ENCODE measurements at regions not wholly inside any gene's neighbourhood (a gene's known extent, or its start where the extent isn't known, plus 50 kb on each side); places are given as distances from the start of the nearest gene placed in this dataset.

GRCh38 chr20:63095718-63096654 is 89.2 kb upstream of the BHLHE23 start:
- no peak for FAIRE-seq
- ChIA-PET CTCF (interaction anchor here (0.9 kb wide), 1 partner anchor 12 kb away, joined by 3 read pairs; no protein-coding TSS in a partner anchor), POLR2A (no interaction called here)
- ATAC-seq = peak in 1 of 2 experiments; percentile 21; a peak in 2 of 6 replicates
- no peak for TF ChIP-seq RARB (CRISPR knock-in tag; IDR thresholded peaks at IDR 0.05)
- TF ChIP-seq RFX5 (IDR thresholded peaks at IDR 0.05) = no peak
- TF ChIP-seq MAFK (IDR thresholded peaks at IDR 0.05; ENCODE audit: partially characterized antibody) = no peak
- no peak for TF ChIP-seq RCOR1 (IDR thresholded peaks at IDR 0.05; ENCODE audit: low read depth, low read length)
- no peak for TF ChIP-seq REST (IDR thresholded peaks at IDR 0.05)
- no peak for TF ChIP-seq CEBPB (IDR thresholded peaks at IDR 0.05)
- TF ChIP-seq CBX8 (IDR thresholded peaks at IDR 0.05) = no peak
- no peak for TF ChIP-seq ELK1 (IDR thresholded peaks at IDR 0.05; ENCODE audit: low read depth, low read length)
- TF ChIP-seq ESRRA (IDR thresholded peaks at IDR 0.05; ENCODE audit: borderline replicate concordance, low read length) = no peak
- TF ChIP-seq JUN (IDR thresholded peaks at IDR 0.05) = no peak
- TF ChIP-seq NFE2L2 (conservative IDR thresholded peaks at IDR 0.05; ENCODE audit: low read length) = no peak
- no peak for TF ChIP-seq FOSB (CRISPR knock-in tag; IDR thresholded peaks at IDR 0.05)
- no peak for TF ChIP-seq TP53 (CRISPR knock-in tag; IDR thresholded peaks at IDR 0.05)
- TF ChIP-seq POLR2A (IDR thresholded peaks at IDR 0.05; ENCODE audit: low read length) = no peak
- no peak for TF ChIP-seq FOXS1 (CRISPR knock-in tag; IDR thresholded peaks at IDR 0.05)
- TF ChIP-seq BCL3 (IDR thresholded peaks at IDR 0.05) = no peak
- no peak for TF ChIP-seq PHF8 (IDR thresholded peaks at IDR 0.05; ENCODE audit: borderline replicate concordance, low read depth)
- TF ChIP-seq HEYL (CRISPR knock-in tag; IDR thresholded peaks at IDR 0.05) = no peak
- no peak for TF ChIP-seq PBX3 (IDR thresholded peaks at IDR 0.05)
- TF ChIP-seq NR3C1 (IDR thresholded peaks at IDR 0.05) = no peak
- Histone ChIP-seq H3K4me3 (no peak overlapping the region), H3K4me2 (no peak overlapping the region), H3K27ac (no peak overlapping the region), H3K4me1 (no peaks in the 10 kb centered on the region), H3K9me3 (no peaks in the 10 kb centered on the region)
- no peak for DNase-seq (ENCODE audit: low read depth in 1 of 2, low spot score in 1 of 2)
- WGBS (ENCODE audit: missing lambda C conversion rate) = 62% methylated on average over 21 of the region's 21 CpGs
